ENCODE measurements at regions not wholly inside any gene's neighbourhood (a gene's known extent, or its start where the extent isn't known, plus 50 kb on each side); places are given as distances from the start of the nearest gene placed in this dataset.

DNA sequence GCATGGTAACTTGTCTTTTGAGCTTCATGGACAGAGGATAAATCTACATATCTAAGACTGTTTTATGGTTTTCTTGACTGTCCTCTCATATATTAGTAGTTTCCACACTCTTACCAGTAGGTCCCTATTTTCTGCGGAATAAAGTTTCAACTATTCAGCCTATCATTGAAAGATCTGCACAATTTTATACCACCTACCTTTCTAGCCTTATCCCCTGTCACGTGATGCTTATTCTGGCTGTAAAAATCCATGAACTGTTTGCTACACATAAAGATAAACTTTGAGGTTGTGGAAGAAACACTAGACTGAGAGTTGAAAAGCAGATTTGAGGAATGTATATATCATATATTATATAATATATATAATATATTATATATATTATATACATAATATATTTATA is 423.8 kb downstream of the TENT5A start (continued):
- TF ChIP-seq, protein P1, sequence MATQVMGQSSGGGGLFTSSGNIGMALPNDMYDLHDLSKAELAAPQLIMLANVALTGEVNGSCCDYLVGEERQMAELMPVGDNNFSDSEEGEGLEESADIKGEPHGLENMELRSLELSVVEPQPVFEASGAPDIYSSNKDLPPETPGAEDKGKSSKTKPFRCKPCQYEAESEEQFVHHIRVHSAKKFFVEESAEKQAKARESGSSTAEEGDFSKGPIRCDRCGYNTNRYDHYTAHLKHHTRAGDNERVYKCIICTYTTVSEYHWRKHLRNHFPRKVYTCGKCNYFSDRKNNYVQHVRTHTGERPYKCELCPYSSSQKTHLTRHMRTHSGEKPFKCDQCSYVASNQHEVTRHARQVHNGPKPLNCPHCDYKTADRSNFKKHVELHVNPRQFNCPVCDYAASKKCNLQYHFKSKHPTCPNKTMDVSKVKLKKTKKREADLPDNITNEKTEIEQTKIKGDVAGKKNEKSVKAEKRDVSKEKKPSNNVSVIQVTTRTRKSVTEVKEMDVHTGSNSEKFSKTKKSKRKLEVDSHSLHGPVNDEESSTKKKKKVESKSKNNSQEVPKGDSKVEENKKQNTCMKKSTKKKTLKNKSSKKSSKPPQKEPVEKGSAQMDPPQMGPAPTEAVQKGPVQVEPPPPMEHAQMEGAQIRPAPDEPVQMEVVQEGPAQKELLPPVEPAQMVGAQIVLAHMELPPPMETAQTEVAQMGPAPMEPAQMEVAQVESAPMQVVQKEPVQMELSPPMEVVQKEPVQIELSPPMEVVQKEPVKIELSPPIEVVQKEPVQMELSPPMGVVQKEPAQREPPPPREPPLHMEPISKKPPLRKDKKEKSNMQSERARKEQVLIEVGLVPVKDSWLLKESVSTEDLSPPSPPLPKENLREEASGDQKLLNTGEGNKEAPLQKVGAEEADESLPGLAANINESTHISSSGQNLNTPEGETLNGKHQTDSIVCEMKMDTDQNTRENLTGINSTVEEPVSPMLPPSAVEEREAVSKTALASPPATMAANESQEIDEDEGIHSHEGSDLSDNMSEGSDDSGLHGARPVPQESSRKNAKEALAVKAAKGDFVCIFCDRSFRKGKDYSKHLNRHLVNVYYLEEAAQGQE (IDR thresholded peaks at IDR 0.05; ENCODE audit: low read depth, low read length) = no peak

DNA sequence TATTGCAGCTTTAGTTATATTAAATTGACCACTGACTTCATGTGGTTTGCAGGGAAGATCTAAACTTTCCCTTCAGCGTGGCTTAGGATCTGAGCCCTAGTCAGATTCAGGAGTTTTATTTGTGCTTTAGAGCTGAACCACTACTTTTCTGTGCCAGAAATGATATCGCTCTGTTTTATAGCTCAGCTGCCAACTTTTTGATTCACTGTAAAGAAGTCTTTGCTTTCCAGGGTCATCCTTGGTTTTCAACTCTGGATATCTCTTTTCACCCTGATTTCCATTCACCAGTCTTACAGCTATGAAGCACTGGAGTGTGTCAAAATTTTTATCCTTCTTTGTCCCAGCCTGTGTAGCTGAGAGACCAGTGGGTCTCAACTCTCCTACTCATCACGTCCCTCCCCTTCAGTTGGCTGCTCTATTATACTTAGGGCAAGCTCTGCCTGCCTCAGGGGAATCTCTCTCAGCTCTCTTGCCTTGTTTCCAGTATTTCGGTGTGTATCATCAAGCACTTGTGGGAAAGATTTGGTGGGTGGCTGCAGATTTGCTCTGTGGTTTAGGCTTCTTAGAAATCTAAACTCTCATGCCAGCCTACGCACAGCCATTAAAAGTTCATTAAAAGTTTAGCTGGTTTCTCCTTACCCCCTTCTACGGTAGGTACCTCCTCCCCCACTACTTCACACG is 425.5 kb downstream of the TENT5A start:
- H3K27me3 ChIP-seq (ENCODE audit: insufficient read depth) = no peaks in the 10 kb centered on the region
- H3F3A ChIP-seq (replicated peaks; ENCODE audit: insufficient read depth) = no peaks in the 10 kb centered on the region
- POLR2A ChIA-PET = no interaction called here
- 61% methylated on average over 7 of the region's 7 CpGs for WGBS (ENCODE audit: low lambda C conversion rate)
- H3K36me3 ChIP-seq (replicated peaks in 1 of 2; ENCODE audit: control insufficient read depth in 1 of 2, insufficient read depth in 2 of 2, low read length in 1 of 2) = no peaks in the 10 kb centered on the region
- H2AFZ ChIP-seq (ENCODE audit: low read depth) = no peak overlapping the region
- CTCF ChIA-PET = no interaction called here
- H3K4me2 ChIP-seq = no peak overlapping the region
- no peaks in the 10 kb centered on the region for H3K9me3 ChIP-seq
- DNase-seq = no peak
- H3K9me2 ChIP-seq = no peaks in the 10 kb centered on the region
- H3K4me1 ChIP-seq (ENCODE audit: control insufficient read depth in 1 of 2, insufficient read depth in 2 of 2, low read depth in 1 of 2, low read length in 1 of 2) = no peaks in the 10 kb centered on the region
- TF ChIP-seq TEAD4 (IDR thresholded peaks at IDR 0.05; ENCODE audit: borderline replicate concordance, insufficient read depth) (no peak), ELF1 (IDR thresholded peaks at IDR 0.05) (no peak), YY1 (IDR thresholded peaks at IDR 0.05; ENCODE audit: low read depth) (no peak), GABPA (IDR thresholded peaks at IDR 0.05; ENCODE audit: low read depth) (no peak), EZH2phosphoT487 (IDR thresholded peaks at IDR 0.05; ENCODE audit: borderline replicate concordance, low read depth) (no peak), NRF1 (IDR thresholded peaks at IDR 0.05; ENCODE audit: low read depth, low read length) (no peak), FOXM1 (IDR thresholded peaks at IDR 0.05; ENCODE audit: low read depth) (no peak), GATA2 (CRISPR knock-in tag; IDR thresholded peaks at IDR 0.05) (no peak)
- TF ChIP-seq, protein P1 (IDR thresholded peaks at IDR 0.05; ENCODE audit: low read depth, low read length) = no peak
- TF ChIP-seq, protein P2, sequence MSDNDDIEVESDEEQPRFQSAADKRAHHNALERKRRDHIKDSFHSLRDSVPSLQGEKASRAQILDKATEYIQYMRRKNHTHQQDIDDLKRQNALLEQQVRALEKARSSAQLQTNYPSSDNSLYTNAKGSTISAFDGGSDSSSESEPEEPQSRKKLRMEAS (IDR thresholded peaks at IDR 0.05; ENCODE audit: low read depth) = no peak
- TF ChIP-seq, protein P3, sequence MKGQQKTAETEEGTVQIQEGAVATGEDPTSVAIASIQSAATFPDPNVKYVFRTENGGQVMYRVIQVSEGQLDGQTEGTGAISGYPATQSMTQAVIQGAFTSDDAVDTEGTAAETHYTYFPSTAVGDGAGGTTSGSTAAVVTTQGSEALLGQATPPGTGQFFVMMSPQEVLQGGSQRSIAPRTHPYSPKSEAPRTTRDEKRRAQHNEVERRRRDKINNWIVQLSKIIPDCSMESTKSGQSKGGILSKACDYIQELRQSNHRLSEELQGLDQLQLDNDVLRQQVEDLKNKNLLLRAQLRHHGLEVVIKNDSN (IDR thresholded peaks at IDR 0.05; ENCODE audit: borderline replicate concordance, low read depth) = no peak
- no peak overlapping the region for H3K9ac ChIP-seq
- no peaks in the 10 kb centered on the region for H3K79me2 ChIP-seq (ENCODE audit: insufficient read depth)
- no peak overlapping the region for H3K27ac ChIP-seq (ENCODE audit: low read depth in 2 of 2, low read length in 1 of 2)
- no peaks in the 10 kb centered on the region for H4K20me1 ChIP-seq (ENCODE audit: insufficient read depth)
- no peak overlapping the region for H3K4me3 ChIP-seq (ENCODE audit: low read depth in 2 of 2, low read length in 1 of 2)
